ENCODE measurements at regions not wholly inside any gene's neighbourhood (a gene's known extent, or its start where the extent isn't known, plus 50 kb on each side); places are given as distances from the start of the nearest gene placed in this dataset.
"Not testable (repeated sequence)": the region's sequence is repeated elsewhere in the genome, so short reads cannot be mapped to it uniquely, and the experiment has no call there.

- no peak for DNase-seq
These were observed 781.3 kb upstream of the NRXN1 start for GRCh38 chr2:51813247-51813646.

GRCh38 chr2:51812138-51812866 lies 780.4 kb upstream of the NRXN1 start:
- no peak for DNase-seq

- DNase-seq, result no peak
These were observed 778.3 kb upstream of the NRXN1 start for GRCh38 chr2:51810197-51810596.

- DNase-seq, result no peak
These were observed 775.3 kb upstream of the NRXN1 start for GRCh38 chr2:51807229-51807628.

- DNase-seq, result peak in 1 of 2 donors; percentile 2
These were observed 763.4 kb upstream of the NRXN1 start for GRCh38 chr2:51795248-51795888.

GRCh38 chr2:51791496-51791895 lies 759.6 kb upstream of the NRXN1 start:
- no peak for DNase-seq

GRCh38 chr2:51790854-51791253 lies 758.9 kb upstream of the NRXN1 start:
- no peak for DNase-seq

GRCh38 chr2:51789918-51790317 lies 758.0 kb upstream of the NRXN1 start:
- no peak for DNase-seq

GRCh38 chr2:51782921-51783765 lies 751.2 kb upstream of the NRXN1 start:
- no peak for DNase-seq

GRCh38 chr2:51781691-51782090 lies 749.8 kb upstream of the NRXN1 start:
- DNase-seq, result no peak

GRCh38 chr2:51780353-51780752 lies 748.4 kb upstream of the NRXN1 start:
- DNase-seq, result no peak

- DNase-seq, result not testable (repeated sequence)
These were observed 747.8 kb upstream of the NRXN1 start for GRCh38 chr2:51779723-51780122.

GRCh38 chr2:51778806-51779205 lies 746.9 kb upstream of the NRXN1 start:
- DNase-seq, result no peak

GRCh38 chr2:51774606-51775005 lies 742.7 kb upstream of the NRXN1 start:
- not testable (repeated sequence) for DNase-seq

- no peak for DNase-seq
These were observed 728.5 kb upstream of the NRXN1 start for GRCh38 chr2:51760441-51760840.

GRCh38 chr2:51758081-51758480 lies 726.1 kb upstream of the NRXN1 start:
- DNase-seq, result no peak

- DNase-seq, result peak in 1 of 2 donors; percentile 2
These were observed 702.2 kb upstream of the NRXN1 start for GRCh38 chr2:51734115-51734514.

GRCh38 chr2:51723691-51724090 lies 691.8 kb upstream of the NRXN1 start:
- DNase-seq, result no peak

GRCh38 chr2:51722311-51722710 lies 690.4 kb upstream of the NRXN1 start:
- DNase-seq, result no peak

GRCh38 chr2:51720826-51721225 lies 688.9 kb upstream of the NRXN1 start:
- DNase-seq, result no peak

GRCh38 chr2:51718881-51719280 lies 686.9 kb upstream of the NRXN1 start:
- DNase-seq, result no peak

GRCh38 chr2:51717312-51717711 lies 685.4 kb upstream of the NRXN1 start:
- no peak for DNase-seq

- DNase-seq, result no peak
These were observed 679.8 kb upstream of the NRXN1 start for GRCh38 chr2:51711766-51712165.

- DNase-seq, result peak in 1 of 2 donors; percentile 2
These were observed 678.3 kb upstream of the NRXN1 start for GRCh38 chr2:51710222-51710621.

Measured in inflammatory macrophage (primary cell).